ENCODE measurements at regions not wholly inside any gene's neighbourhood (a gene's known extent, or its start where the extent isn't known, plus 50 kb on each side); places are given as distances from the start of the nearest gene placed in this dataset.

GRCh38 chr5:173794901-173795416, 93.2 kb upstream of the CPEB4 start:
- no peaks in the 10 kb centered on the region for H3K36me3 ChIP-seq (ENCODE audit: control insufficient read depth in 4 of 4, insufficient read depth in 4 of 4, low read length in 3 of 4)
- H3K4me1 ChIP-seq (ENCODE audit: control extremely low read depth in 1 of 4, control insufficient read depth in 4 of 4, insufficient read depth in 4 of 4, low read length in 3 of 4): no peaks in the 10 kb centered on the region
- ChIA-PET POLR2A (no interaction called here), CTCF (no interaction called here)
- no peaks in the 10 kb centered on the region for H3K9me3 ChIP-seq (ENCODE audit: control extremely low read depth in 1 of 5, control insufficient read depth in 4 of 5, insufficient read depth in 2 of 5, low read depth in 1 of 5, low read length in 4 of 5)
- DNase-seq: no peak
- no peak overlapping the region for H3K27ac ChIP-seq (ENCODE audit: insufficient read depth in 1 of 2, low read depth in 1 of 2, low read length in 2 of 2, poor library complexity in 1 of 2, severe bottlenecking in 2 of 2)
- 98% methylated on average over 8 of the region's 10 CpGs for WGBS (ENCODE audit: insufficient coverage)
- no peak overlapping the region for H3K4me3 ChIP-seq (ENCODE audit: control insufficient read depth in 1 of 7, extremely low read depth in 1 of 7, insufficient read depth in 4 of 7, low read depth in 2 of 7, low read length in 6 of 7)
- H3K27me3 ChIP-seq (replicated peaks in 2 of 5; ENCODE audit: control insufficient read depth in 4 of 5, insufficient read depth in 5 of 5, low read length in 4 of 5): no peaks in the 10 kb centered on the region

GRCh38 chr5:173795601-173796000, 92.5 kb upstream of the CPEB4 start:
- no peak overlapping the region for H3K4me3 ChIP-seq (ENCODE audit: control insufficient read depth in 1 of 7, extremely low read depth in 1 of 7, insufficient read depth in 4 of 7, low read depth in 2 of 7, low read length in 6 of 7)
- POLR2A ChIA-PET: no interaction called here
- no peaks in the 10 kb centered on the region for H3K9me3 ChIP-seq (ENCODE audit: control extremely low read depth in 1 of 5, control insufficient read depth in 4 of 5, insufficient read depth in 2 of 5, low read depth in 1 of 5, low read length in 4 of 5)
- 86% methylated on average over 1 of the region's 1 CpG for WGBS (ENCODE audit: insufficient coverage)
- DNase-seq: no peak
- H3K27ac ChIP-seq (ENCODE audit: insufficient read depth in 1 of 2, low read depth in 1 of 2, low read length in 2 of 2, poor library complexity in 1 of 2, severe bottlenecking in 2 of 2): no peak overlapping the region
- CTCF ChIA-PET: no interaction called here
- H3K27me3 ChIP-seq (replicated peaks in 2 of 5; ENCODE audit: control insufficient read depth in 4 of 5, insufficient read depth in 5 of 5, low read length in 4 of 5): no peaks in the 10 kb centered on the region
- H3K36me3 ChIP-seq (ENCODE audit: control insufficient read depth in 4 of 4, insufficient read depth in 4 of 4, low read length in 3 of 4): no peaks in the 10 kb centered on the region
- no peaks in the 10 kb centered on the region for H3K4me1 ChIP-seq (ENCODE audit: control extremely low read depth in 1 of 4, control insufficient read depth in 4 of 4, insufficient read depth in 4 of 4, low read length in 3 of 4)

- CTCF ChIA-PET: interaction anchor here (1.5 kb wide), 1 partner anchor 10 kb away, joined by 3 read pairs; no protein-coding TSS in a partner anchor
- Histone ChIP-seq H3K36me3 (ENCODE audit: control insufficient read depth in 4 of 4, insufficient read depth in 4 of 4, low read length in 3 of 4) (no peaks in the 10 kb centered on the region), H3K4me3 (ENCODE audit: control insufficient read depth in 1 of 7, extremely low read depth in 1 of 7, insufficient read depth in 4 of 7, low read depth in 2 of 7, low read length in 6 of 7) (no peak overlapping the region), H3K27ac (ENCODE audit: insufficient read depth in 1 of 2, low read depth in 1 of 2, low read length in 2 of 2, poor library complexity in 1 of 2, severe bottlenecking in 2 of 2) (no peak overlapping the region), H3K4me1 (ENCODE audit: control extremely low read depth in 1 of 4, control insufficient read depth in 4 of 4, insufficient read depth in 4 of 4, low read length in 3 of 4) (no peaks in the 10 kb centered on the region), H3K27me3 (replicated peaks in 2 of 5; ENCODE audit: control insufficient read depth in 4 of 5, insufficient read depth in 5 of 5, low read length in 4 of 5) (no peaks in the 10 kb centered on the region), H3K9me3 (ENCODE audit: control extremely low read depth in 1 of 5, control insufficient read depth in 4 of 5, insufficient read depth in 2 of 5, low read depth in 1 of 5, low read length in 4 of 5) (no peaks in the 10 kb centered on the region)
- POLR2A ChIA-PET: no interaction called here
- DNase-seq: no peak
- whole genome bisulfite sequencing (ENCODE audit: insufficient coverage): 85% methylated on average over 7 of the region's 9 CpGs
Measured at GRCh38 chr5:173796721-173797495, 91.2 kb upstream of the CPEB4 start.

- no peaks in the 10 kb centered on the region for H3K27me3 ChIP-seq (replicated peaks in 2 of 5; ENCODE audit: control insufficient read depth in 4 of 5, insufficient read depth in 5 of 5, low read length in 4 of 5)
- no peak for DNase-seq
- H3K9me3 ChIP-seq (ENCODE audit: control extremely low read depth in 1 of 5, control insufficient read depth in 4 of 5, insufficient read depth in 2 of 5, low read depth in 1 of 5, low read length in 4 of 5): no peaks in the 10 kb centered on the region
- ChIA-PET CTCF (interaction anchor here (1.5 kb wide), 1 partner anchor 11 kb away, joined by 3 read pairs; no protein-coding TSS in a partner anchor), POLR2A (no interaction called here)
- no peak overlapping the region for H3K27ac ChIP-seq (ENCODE audit: insufficient read depth in 1 of 2, low read depth in 1 of 2, low read length in 2 of 2, poor library complexity in 1 of 2, severe bottlenecking in 2 of 2)
- WGBS (ENCODE audit: insufficient coverage): 100% methylated on average over 4 of the region's 4 CpGs
- H3K36me3 ChIP-seq (ENCODE audit: control insufficient read depth in 4 of 4, insufficient read depth in 4 of 4, low read length in 3 of 4): no peaks in the 10 kb centered on the region
- no peak overlapping the region for H3K4me3 ChIP-seq (ENCODE audit: control insufficient read depth in 1 of 7, extremely low read depth in 1 of 7, insufficient read depth in 4 of 7, low read depth in 2 of 7, low read length in 6 of 7)
- H3K4me1 ChIP-seq (ENCODE audit: control extremely low read depth in 1 of 4, control insufficient read depth in 4 of 4, insufficient read depth in 4 of 4, low read length in 3 of 4): peaks cover 0 to 2% (median 0%) of the 10 kb centered on the region in 4 experiments
Measured at GRCh38 chr5:173798127-173798810, 89.9 kb upstream of the CPEB4 start.

- 97% methylated on average over 6 of the region's 8 CpGs for WGBS (ENCODE audit: insufficient coverage)
- Histone ChIP-seq H3K36me3 (ENCODE audit: control insufficient read depth in 4 of 4, insufficient read depth in 4 of 4, low read length in 3 of 4) (no peaks in the 10 kb centered on the region), H3K9me3 (ENCODE audit: control extremely low read depth in 1 of 5, control insufficient read depth in 4 of 5, insufficient read depth in 2 of 5, low read depth in 1 of 5, low read length in 4 of 5) (peaks cover 0 to 6% (median 0%) of the 10 kb centered on the region in 5 experiments), H3K4me3 (ENCODE audit: control insufficient read depth in 1 of 7, extremely low read depth in 1 of 7, insufficient read depth in 4 of 7, low read depth in 2 of 7, low read length in 6 of 7) (no peak overlapping the region), H3K4me1 (ENCODE audit: control extremely low read depth in 1 of 4, control insufficient read depth in 4 of 4, insufficient read depth in 4 of 4, low read length in 3 of 4) (peaks cover 0 to 2% (median 0%) of the 10 kb centered on the region in 4 experiments), H3K27ac (ENCODE audit: insufficient read depth in 1 of 2, low read depth in 1 of 2, low read length in 2 of 2, poor library complexity in 1 of 2, severe bottlenecking in 2 of 2) (no peak overlapping the region), H3K27me3 (replicated peaks in 2 of 5; ENCODE audit: control insufficient read depth in 4 of 5, insufficient read depth in 5 of 5, low read length in 4 of 5) (no peaks in the 10 kb centered on the region)
- no peak for DNase-seq
- ChIA-PET CTCF (no interaction called here), POLR2A (no interaction called here)
Measured at GRCh38 chr5:173800340-173800739, 87.8 kb upstream of the CPEB4 start.

GRCh38 chr5:173801006-173801405, 87.1 kb upstream of the CPEB4 start:
- Histone ChIP-seq H3K27ac (ENCODE audit: insufficient read depth in 1 of 2, low read depth in 1 of 2, low read length in 2 of 2, poor library complexity in 1 of 2, severe bottlenecking in 2 of 2) (no peak overlapping the region), H3K4me3 (ENCODE audit: control insufficient read depth in 1 of 7, extremely low read depth in 1 of 7, insufficient read depth in 4 of 7, low read depth in 2 of 7, low read length in 6 of 7) (no peak overlapping the region), H3K4me1 (ENCODE audit: control extremely low read depth in 1 of 4, control insufficient read depth in 4 of 4, insufficient read depth in 4 of 4, low read length in 3 of 4) (peaks cover 0 to 2% (median 0%) of the 10 kb centered on the region in 4 experiments), H3K9me3 (ENCODE audit: control extremely low read depth in 1 of 5, control insufficient read depth in 4 of 5, insufficient read depth in 2 of 5, low read depth in 1 of 5, low read length in 4 of 5) (peaks cover 0 to 6% (median 0%) of the 10 kb centered on the region in 5 experiments), H3K27me3 (replicated peaks in 2 of 5; ENCODE audit: control insufficient read depth in 4 of 5, insufficient read depth in 5 of 5, low read length in 4 of 5) (no peaks in the 10 kb centered on the region), H3K36me3 (ENCODE audit: control insufficient read depth in 4 of 4, insufficient read depth in 4 of 4, low read length in 3 of 4) (no peaks in the 10 kb centered on the region)
- ChIA-PET POLR2A (no interaction called here), CTCF (no interaction called here)
- 95% methylated on average over 8 of the region's 8 CpGs for WGBS (ENCODE audit: insufficient coverage)
- DNase-seq: no peak

GRCh38 chr5:173802670-173803165, 85.4 kb upstream of the CPEB4 start:
- POLR2A ChIA-PET: no interaction called here
- Histone ChIP-seq H3K27ac (ENCODE audit: insufficient read depth in 1 of 2, low read depth in 1 of 2, low read length in 2 of 2, poor library complexity in 1 of 2, severe bottlenecking in 2 of 2) (no peak overlapping the region), H3K4me3 (ENCODE audit: control insufficient read depth in 1 of 7, extremely low read depth in 1 of 7, insufficient read depth in 4 of 7, low read depth in 2 of 7, low read length in 6 of 7) (no peak overlapping the region), H3K4me1 (ENCODE audit: control extremely low read depth in 1 of 4, control insufficient read depth in 4 of 4, insufficient read depth in 4 of 4, low read length in 3 of 4) (peaks cover 0 to 2% (median 0%) of the 10 kb centered on the region in 4 experiments), H3K36me3 (ENCODE audit: control insufficient read depth in 4 of 4, insufficient read depth in 4 of 4, low read length in 3 of 4) (no peaks in the 10 kb centered on the region), H3K9me3 (ENCODE audit: control extremely low read depth in 1 of 5, control insufficient read depth in 4 of 5, insufficient read depth in 2 of 5, low read depth in 1 of 5, low read length in 4 of 5) (peaks cover 0 to 6% (median 0%) of the 10 kb centered on the region in 5 experiments), H3K27me3 (replicated peaks in 2 of 5; ENCODE audit: control insufficient read depth in 4 of 5, insufficient read depth in 5 of 5, low read length in 4 of 5) (no peaks in the 10 kb centered on the region)
- CTCF ChIA-PET: interaction anchor here (0.8 kb wide), 1 partner anchor 14 kb away, joined by 3 read pairs; no protein-coding TSS in a partner anchor
- 96% methylated on average over 3 of the region's 7 CpGs for WGBS (ENCODE audit: insufficient coverage)
- DNase-seq: peak in 1 of 3 donors; percentile 10

Measured in common myeloid progenitor, CD34-positive (primary cell).